Neural progenitor cell (in vitro differentiated cells): ENCODE measurements at regions not wholly inside any gene's neighbourhood (a gene's known extent, or its start where the extent isn't known, plus 50 kb on each side); places are given as distances from the start of the nearest gene placed in this dataset.

Source experiments
- CTCF ChIP-seq: fragments of 200-600 bp; sonication (generic); IDR thresholded peaks from 2 replicates; pipeline ENCODE4 v1.5.1; 2017; ENCODE audit warnings: antibody characterized with exemption, mild to moderate bottlenecking
- EZH2 ChIP-seq: fragments of 200-600 bp; sonication (generic); IDR thresholded peaks from 2 replicates; pipeline ENCODE4 v1.6.1; 2017; ENCODE audit warnings: antibody characterized with exemption, mild to moderate bottlenecking, moderate library complexity

- no peak for TF ChIP-seq CTCF
- no peak for TF ChIP-seq EZH2
These were observed 161.8 kb upstream of the GRIA4 start for GRCh38 chr11:105447936-105448702.
